ENCODE measurements at regions not wholly inside any gene's neighbourhood (a gene's known extent, or its start where the extent isn't known, plus 50 kb on each side); places are given as distances from the start of the nearest gene placed in this dataset.

DNA sequence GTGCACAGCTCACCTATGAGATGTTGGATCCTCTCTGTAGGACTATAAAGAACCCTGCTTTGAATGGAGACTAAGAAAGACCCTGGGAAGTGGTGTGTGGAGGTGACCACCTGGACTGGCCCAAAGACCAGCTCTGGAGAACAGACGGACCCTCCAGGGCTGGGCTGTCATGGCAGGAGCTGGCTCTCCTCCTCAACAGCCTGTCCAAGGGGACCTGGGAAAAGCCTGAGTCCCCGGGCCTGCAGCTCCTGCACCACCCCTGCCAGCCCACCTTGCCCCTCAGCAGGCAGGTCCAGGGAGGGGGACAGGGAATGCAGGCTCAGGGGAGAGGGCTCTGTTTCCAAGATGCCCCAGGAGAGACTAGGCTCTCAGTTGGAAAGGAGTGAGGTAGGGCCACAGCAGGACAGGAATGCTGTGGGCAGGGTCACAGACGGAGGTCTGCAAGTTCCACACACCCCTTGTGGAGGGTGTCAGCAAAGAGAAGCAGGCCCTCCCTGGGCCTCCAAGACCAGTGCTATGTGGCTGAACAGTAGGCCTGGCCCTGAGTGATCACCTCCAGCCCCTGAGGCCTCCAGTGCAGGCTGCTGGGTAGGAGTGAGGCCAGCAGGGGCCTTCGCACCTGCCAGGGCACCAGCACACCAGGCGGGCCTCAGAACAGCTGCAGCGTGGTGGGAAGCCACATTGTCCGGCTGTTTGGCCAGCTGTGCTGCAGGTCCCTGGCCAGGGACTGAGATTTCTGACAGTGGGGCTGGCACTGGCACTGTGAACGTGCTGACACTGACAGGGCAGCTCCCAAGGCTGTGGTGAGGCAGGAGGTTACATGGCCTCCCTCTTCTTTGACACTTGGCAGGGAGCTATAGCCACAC, 86.4 kb upstream of the OTOS start:
- TF ChIP-seq, protein P1, sequence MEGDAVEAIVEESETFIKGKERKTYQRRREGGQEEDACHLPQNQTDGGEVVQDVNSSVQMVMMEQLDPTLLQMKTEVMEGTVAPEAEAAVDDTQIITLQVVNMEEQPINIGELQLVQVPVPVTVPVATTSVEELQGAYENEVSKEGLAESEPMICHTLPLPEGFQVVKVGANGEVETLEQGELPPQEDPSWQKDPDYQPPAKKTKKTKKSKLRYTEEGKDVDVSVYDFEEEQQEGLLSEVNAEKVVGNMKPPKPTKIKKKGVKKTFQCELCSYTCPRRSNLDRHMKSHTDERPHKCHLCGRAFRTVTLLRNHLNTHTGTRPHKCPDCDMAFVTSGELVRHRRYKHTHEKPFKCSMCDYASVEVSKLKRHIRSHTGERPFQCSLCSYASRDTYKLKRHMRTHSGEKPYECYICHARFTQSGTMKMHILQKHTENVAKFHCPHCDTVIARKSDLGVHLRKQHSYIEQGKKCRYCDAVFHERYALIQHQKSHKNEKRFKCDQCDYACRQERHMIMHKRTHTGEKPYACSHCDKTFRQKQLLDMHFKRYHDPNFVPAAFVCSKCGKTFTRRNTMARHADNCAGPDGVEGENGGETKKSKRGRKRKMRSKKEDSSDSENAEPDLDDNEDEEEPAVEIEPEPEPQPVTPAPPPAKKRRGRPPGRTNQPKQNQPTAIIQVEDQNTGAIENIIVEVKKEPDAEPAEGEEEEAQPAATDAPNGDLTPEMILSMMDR (IDR thresholded peaks at IDR 0.05): no peak
- TF ChIP-seq EP300 (IDR thresholded peaks at IDR 0.05): no peak

Data from suprapubic skin (tissue), 3 donors.